ENCODE measurements at regions not wholly inside any gene's neighbourhood (a gene's known extent, or its start where the extent isn't known, plus 50 kb on each side); places are given as distances from the start of the nearest gene placed in this dataset.

DNA sequence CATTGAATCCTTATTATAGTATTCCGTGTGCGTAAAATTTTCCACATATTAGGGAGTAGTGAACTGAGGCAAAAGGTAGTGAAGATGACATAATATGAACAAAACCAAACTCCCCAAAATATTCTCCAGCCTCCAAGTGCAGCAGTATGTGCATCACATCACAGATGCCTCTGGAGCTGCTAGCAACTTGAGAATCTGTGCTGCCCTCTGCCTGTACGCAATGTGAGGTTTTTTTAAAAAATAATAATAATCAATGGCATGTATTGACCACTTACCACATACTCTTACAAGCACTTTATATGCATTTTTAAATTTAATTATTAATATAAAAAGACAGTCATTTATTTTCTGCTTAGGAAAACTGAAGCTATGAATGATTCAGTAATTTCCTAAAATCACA, 583.0 kb upstream of the SPRY2 start:
- no peak for ATAC-seq
- Histone ChIP-seq H3K9me3 (no peaks in the 10 kb centered on the region), H3K27ac (no peak overlapping the region), H3K4me3 (no peak overlapping the region), H3K4me1 (no peaks in the 10 kb centered on the region), H3K4me2 (no peak overlapping the region)
- no peak for TF ChIP-seq KDM1A (IDR thresholded peaks at IDR 0.05; ENCODE audit: low read depth)
- no peak for TF ChIP-seq PHF8 (IDR thresholded peaks at IDR 0.05; ENCODE audit: borderline replicate concordance, low read depth)
- no peak for TF ChIP-seq ZNF302 (CRISPR knock-in tag; IDR thresholded peaks at IDR 0.05)
- TF ChIP-seq KDM5A (IDR thresholded peaks at IDR 0.05), result no peak
- TF ChIP-seq EHF (CRISPR knock-in tag; IDR thresholded peaks at IDR 0.05), result no peak
- no peak for FAIRE-seq
- POLR2A ChIA-PET, result no interaction called here
- CTCF ChIA-PET, result interaction anchor here (0.6 kb wide), 1 partner anchor 1364 kb away, joined by 3 read pairs; no protein-coding TSS in a partner anchor
- 69% methylated on average over 3 of the region's 3 CpGs for WGBS (ENCODE audit: missing lambda C conversion rate)
- DNase-seq (ENCODE audit: low read depth in 1 of 2, low spot score in 1 of 2), result no peak

DNA sequence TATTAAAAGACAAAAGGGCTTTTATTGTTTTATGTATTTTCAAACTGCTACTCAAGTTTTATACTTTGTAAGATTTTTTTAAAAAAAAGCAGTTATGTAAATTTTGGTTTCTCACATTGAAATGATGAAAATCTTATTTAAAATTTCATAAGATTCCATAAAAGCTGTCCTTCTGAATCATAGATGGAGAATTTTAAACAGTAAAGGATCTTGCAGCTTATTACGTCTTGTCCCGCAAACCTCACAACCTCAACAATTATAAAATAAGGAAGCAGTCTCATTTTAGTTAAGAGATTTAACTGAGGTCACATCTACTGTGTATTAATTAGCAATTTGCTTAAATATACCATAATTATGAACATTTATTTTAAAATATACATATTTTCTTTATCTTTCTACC, 581.0 kb upstream of the SPRY2 start:
- Histone ChIP-seq H3K4me2 (no peak overlapping the region), H3K27ac (no peak overlapping the region), H3K4me1 (no peaks in the 10 kb centered on the region), H3K4me3 (no peak overlapping the region), H3K9me3 (no peaks in the 10 kb centered on the region)
- FAIRE-seq (no peak), DNase-seq (ENCODE audit: low read depth in 1 of 2, low spot score in 1 of 2) (no peak), ATAC-seq (no peak)
- POLR2A ChIA-PET, result no interaction called here
- no peak for TF ChIP-seq EHMT2 (IDR thresholded peaks at IDR 0.05; ENCODE audit: low read depth)
- TF ChIP-seq CBX8 (IDR thresholded peaks at IDR 0.05), result no peak
- TF ChIP-seq, protein P1, sequence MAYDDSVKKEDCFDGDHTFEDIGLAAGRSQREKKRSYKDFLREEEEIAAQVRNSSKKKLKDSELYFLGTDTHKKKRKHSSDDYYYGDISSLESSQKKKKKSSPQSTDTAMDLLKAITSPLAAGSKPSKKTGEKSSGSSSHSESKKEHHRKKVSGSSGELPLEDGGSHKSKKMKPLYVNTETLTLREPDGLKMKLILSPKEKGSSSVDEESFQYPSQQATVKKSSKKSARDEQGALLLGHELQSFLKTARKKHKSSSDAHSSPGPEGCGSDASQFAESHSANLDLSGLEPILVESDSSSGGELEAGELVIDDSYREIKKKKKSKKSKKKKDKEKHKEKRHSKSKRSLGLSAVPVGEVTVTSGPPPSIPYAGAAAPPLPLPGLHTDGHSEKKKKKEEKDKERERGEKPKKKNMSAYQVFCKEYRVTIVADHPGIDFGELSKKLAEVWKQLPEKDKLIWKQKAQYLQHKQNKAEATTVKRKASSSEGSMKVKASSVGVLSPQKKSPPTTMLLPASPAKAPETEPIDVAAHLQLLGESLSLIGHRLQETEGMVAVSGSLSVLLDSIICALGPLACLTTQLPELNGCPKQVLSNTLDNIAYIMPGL (CRISPR knock-in tag; IDR thresholded peaks at IDR 0.05; ENCODE audit: borderline replicate concordance), result no peak
- TF ChIP-seq ZNF302 (CRISPR knock-in tag; IDR thresholded peaks at IDR 0.05), result no peak
- TF ChIP-seq TFCP2L1 (CRISPR knock-in tag; IDR thresholded peaks at IDR 0.05), result no peak
- no peak for TF ChIP-seq HEYL (CRISPR knock-in tag; IDR thresholded peaks at IDR 0.05)
- no peak for TF ChIP-seq CHD2 (IDR thresholded peaks at IDR 0.05; ENCODE audit: low read length, partially characterized antibody)
- TF ChIP-seq TP53 (CRISPR knock-in tag; IDR thresholded peaks at IDR 0.05), result no peak
- TF ChIP-seq, protein P2, sequence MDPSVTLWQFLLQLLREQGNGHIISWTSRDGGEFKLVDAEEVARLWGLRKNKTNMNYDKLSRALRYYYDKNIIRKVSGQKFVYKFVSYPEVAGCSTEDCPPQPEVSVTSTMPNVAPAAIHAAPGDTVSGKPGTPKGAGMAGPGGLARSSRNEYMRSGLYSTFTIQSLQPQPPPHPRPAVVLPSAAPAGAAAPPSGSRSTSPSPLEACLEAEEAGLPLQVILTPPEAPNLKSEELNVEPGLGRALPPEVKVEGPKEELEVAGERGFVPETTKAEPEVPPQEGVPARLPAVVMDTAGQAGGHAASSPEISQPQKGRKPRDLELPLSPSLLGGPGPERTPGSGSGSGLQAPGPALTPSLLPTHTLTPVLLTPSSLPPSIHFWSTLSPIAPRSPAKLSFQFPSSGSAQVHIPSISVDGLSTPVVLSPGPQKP (IDR thresholded peaks at IDR 0.05; ENCODE audit: low read depth, low read length), result no peak
- TF ChIP-seq POLR2AphosphoS2 (conservative IDR thresholded peaks at IDR 0.05; ENCODE audit: low read length), result no peak
- TF ChIP-seq POLR2A (IDR thresholded peaks at IDR 0.05; ENCODE audit: low read length), result no peak
- TF ChIP-seq MYC (IDR thresholded peaks at IDR 0.05; ENCODE audit: borderline replicate concordance, low read length), result no peak
- TF ChIP-seq CEBPB (IDR thresholded peaks at IDR 0.05), result no peak
- no peak for TF ChIP-seq PHF8 (IDR thresholded peaks at IDR 0.05; ENCODE audit: borderline replicate concordance, low read depth)
- no peak for TF ChIP-seq SMC3 (IDR thresholded peaks at IDR 0.05)
- no peak for TF ChIP-seq ESRRA (IDR thresholded peaks at IDR 0.05; ENCODE audit: borderline replicate concordance, low read length)
- CTCF ChIA-PET, result no interaction called here
- 88% methylated on average over 2 of the region's 2 CpGs for WGBS (ENCODE audit: missing lambda C conversion rate)

DNA sequence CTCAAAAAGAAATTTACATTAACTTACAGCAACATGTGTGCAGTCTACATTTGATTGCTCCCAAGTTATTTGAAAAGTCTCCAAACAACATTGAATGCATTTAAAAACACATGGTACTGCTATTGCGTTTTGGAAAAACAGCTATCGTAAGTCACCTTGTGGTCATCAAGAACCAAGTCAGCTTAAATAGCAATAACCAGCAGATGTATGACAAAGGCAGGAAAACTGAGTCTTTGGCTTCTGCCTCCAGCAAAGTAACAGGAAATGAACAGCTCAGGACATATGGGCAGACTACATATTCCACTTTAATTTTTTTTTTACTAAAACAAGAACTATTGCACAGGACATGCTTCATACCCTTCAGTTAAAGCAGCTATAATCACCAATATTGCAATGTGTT, 580.6 kb upstream of the SPRY2 start:
- DNase-seq (ENCODE audit: low read depth in 1 of 2, low spot score in 1 of 2) (no peak), ATAC-seq (no peak), FAIRE-seq (no peak)
- no peak for TF ChIP-seq RFX5 (IDR thresholded peaks at IDR 0.05)
- TF ChIP-seq BHLHE40 (IDR thresholded peaks at IDR 0.05; ENCODE audit: low read depth, low read length), result no peak
- TF ChIP-seq RCOR1 (IDR thresholded peaks at IDR 0.05; ENCODE audit: low read depth, low read length), result no peak
- no peak for TF ChIP-seq CHD4 (IDR thresholded peaks at IDR 0.05; ENCODE audit: borderline replicate concordance)
- no peak for TF ChIP-seq GATA3 (IDR thresholded peaks at IDR 0.05; ENCODE audit: borderline replicate concordance)
- TF ChIP-seq CBX8 (IDR thresholded peaks at IDR 0.05), result no peak
- TF ChIP-seq POLR2AphosphoS2 (conservative IDR thresholded peaks at IDR 0.05; ENCODE audit: low read length), result no peak
- no peak for TF ChIP-seq CBX2 (IDR thresholded peaks at IDR 0.05; ENCODE audit: borderline replicate concordance, low read depth)
- no peak for TF ChIP-seq CHD2 (IDR thresholded peaks at IDR 0.05; ENCODE audit: low read length, partially characterized antibody)
- TF ChIP-seq MAFK (IDR thresholded peaks at IDR 0.05; ENCODE audit: partially characterized antibody), result no peak
- TF ChIP-seq, protein P3, sequence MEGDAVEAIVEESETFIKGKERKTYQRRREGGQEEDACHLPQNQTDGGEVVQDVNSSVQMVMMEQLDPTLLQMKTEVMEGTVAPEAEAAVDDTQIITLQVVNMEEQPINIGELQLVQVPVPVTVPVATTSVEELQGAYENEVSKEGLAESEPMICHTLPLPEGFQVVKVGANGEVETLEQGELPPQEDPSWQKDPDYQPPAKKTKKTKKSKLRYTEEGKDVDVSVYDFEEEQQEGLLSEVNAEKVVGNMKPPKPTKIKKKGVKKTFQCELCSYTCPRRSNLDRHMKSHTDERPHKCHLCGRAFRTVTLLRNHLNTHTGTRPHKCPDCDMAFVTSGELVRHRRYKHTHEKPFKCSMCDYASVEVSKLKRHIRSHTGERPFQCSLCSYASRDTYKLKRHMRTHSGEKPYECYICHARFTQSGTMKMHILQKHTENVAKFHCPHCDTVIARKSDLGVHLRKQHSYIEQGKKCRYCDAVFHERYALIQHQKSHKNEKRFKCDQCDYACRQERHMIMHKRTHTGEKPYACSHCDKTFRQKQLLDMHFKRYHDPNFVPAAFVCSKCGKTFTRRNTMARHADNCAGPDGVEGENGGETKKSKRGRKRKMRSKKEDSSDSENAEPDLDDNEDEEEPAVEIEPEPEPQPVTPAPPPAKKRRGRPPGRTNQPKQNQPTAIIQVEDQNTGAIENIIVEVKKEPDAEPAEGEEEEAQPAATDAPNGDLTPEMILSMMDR (IDR thresholded peaks at IDR 0.05), result no peak
- no peak for TF ChIP-seq NPAS2 (CRISPR knock-in tag; IDR thresholded peaks at IDR 0.05; ENCODE audit: borderline replicate concordance)
- TF ChIP-seq NR3C1 (IDR thresholded peaks at IDR 0.05), result no peak
- TF ChIP-seq ZFP36 (IDR thresholded peaks at IDR 0.05; ENCODE audit: borderline replicate concordance, partially characterized antibody), result no peak
- TF ChIP-seq PHF8 (IDR thresholded peaks at IDR 0.05; ENCODE audit: borderline replicate concordance, low read depth), result no peak
- no peak for TF ChIP-seq ZNF302 (CRISPR knock-in tag; IDR thresholded peaks at IDR 0.05)
- ChIA-PET CTCF (no interaction called here), POLR2A (no interaction called here)
- 44% methylated on average over 2 of the region's 2 CpGs for WGBS (ENCODE audit: missing lambda C conversion rate)
- Histone ChIP-seq H3K4me2 (no peak overlapping the region), H3K9me3 (no peaks in the 10 kb centered on the region), H3K27ac (no peak overlapping the region), H3K4me3 (no peak overlapping the region), H3K4me1 (no peaks in the 10 kb centered on the region)

All from A549 (cell line).